Pancreas (tissue), 10 donors: ENCODE measurements at regions not wholly inside any gene's neighbourhood (a gene's known extent, or its start where the extent isn't known, plus 50 kb on each side); places are given as distances from the start of the nearest gene placed in this dataset.

Experiments used
- ATAC-seq, 4 donors: fragments of 200-7000 bp; cut with Tn5 transposase; one replicate each; pipeline versions ENCODE4 v1.8.0 to v1.9.1; 2020; ENCODE audit warnings: mild to moderate bottlenecking in 4 of 4, moderate library complexity in 4 of 4
- DNase-seq, 6 donors: peaks; one replicate each; pipeline ENCODE4 v3.0.0-alpha.2; 2020
- FAIRE-seq: peaks from 2 replicates; lab custom pipeline; 2012; peaks lifted over from hg19 to GRCh38; lab: Jason Lieb, UNC
- H3K27ac ChIP-seq, 4 donors: fragments of 200-600 bp; sonication (generic); 1 replicate in 3 of 4; 2 replicates in 1 of 4; pipeline versions ENCODE4 v1.5.0 to v1.8.0; 2020
- H3K27me3 ChIP-seq, 4 donors: fragments of 200-600 bp; one replicate each; pipeline ENCODE4 v1.8.0; 2021
- H3K36me3 ChIP-seq, 3 donors: fragments of 200-600 bp; sonication (generic) in 1 of 3; one replicate each; pipeline versions ENCODE4 v1.5.0 to v1.8.0; 2020 to 2021
- H3K4me1 ChIP-seq, 3 donors: fragments of 200-600 bp; one replicate each; pipeline ENCODE4 v1.8.0; 2021
- H3K4me3 ChIP-seq, 4 donors: fragments of 200-600 bp; sonication (generic) in 2 of 4; one replicate each; pipeline versions ENCODE4 v1.5.0 to v1.8.0; 2020 to 2021
- H3K9me3 ChIP-seq, 4 donors: fragments of 200-600 bp; one replicate each; pipeline ENCODE4 v1.8.0; 2021
- WGBS, 2 donors: extraction: QIAGEN DNeasy Blood & Tissue Kit; methylation state at CpG; one replicate each; pipeline ENCODE4 v1.1.7; 2013; 5-methylcytosine and 5-hydroxymethylcytosine counted together
- intact Hi-C, 3 donors: fragments of 100-400 bp; cut with DNase I; formaldehyde crosslinking; loops; one replicate each; pipeline versions ENCODE4 v1.11.1 to v1.14.2; 2022
- TF ChIP-seq, protein P1 (sequence below), 4 donors: fragments of 200-600 bp; sonication (generic) in 3 of 4; IDR thresholded peaks; one replicate each; pipeline versions ENCODE4 v1.5.0 to v1.8.0; 2021; ENCODE audit warnings: antibody characterized with exemption in 4 of 4
- donor health status: healthy with polysubstance abuse.
- donor health status: DM: no; HTN: no; CAD: no; lungs with moderate emphysema.
- donor health status: DM: no; HTN: no; CAD: no.
- donor health status: control.
- donor health status: control.
- donor health status: Bipolar disorder and iron deficiency.
- donor health status: DM: yes; HTN: yes; CAD: no.
- donor health status: DM: no; HTN: no; CAD: no.
- donor health status: DM: no; HTN: no; CAD: no.
- donor health status: DM: yes; HTN: yes; CAD: no.

DNA sequence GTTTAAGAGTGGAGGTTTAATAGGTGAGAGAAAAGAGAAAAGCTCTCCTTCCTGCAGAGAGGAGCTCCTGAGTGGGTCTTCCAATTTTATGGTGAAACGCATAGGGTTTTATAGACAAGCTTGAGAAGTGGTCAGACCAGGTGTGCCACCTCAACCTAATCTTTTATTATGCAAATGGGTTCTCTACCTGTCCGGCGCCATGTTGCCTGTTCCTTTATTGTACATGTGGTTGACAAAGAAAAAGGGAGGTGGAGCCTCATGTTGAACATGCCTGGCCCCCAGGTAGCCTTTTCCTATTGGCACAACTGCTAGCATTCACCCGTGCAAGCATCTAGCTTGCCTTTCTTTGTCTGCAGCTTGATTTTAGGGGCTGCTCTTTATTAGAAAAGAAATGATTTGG is 115.9 kb upstream of the F13A1 start:
- FAIRE-seq (no peak), DNase-seq (no peak), ATAC-seq (no peak)
- TF ChIP-seq, protein P1, sequence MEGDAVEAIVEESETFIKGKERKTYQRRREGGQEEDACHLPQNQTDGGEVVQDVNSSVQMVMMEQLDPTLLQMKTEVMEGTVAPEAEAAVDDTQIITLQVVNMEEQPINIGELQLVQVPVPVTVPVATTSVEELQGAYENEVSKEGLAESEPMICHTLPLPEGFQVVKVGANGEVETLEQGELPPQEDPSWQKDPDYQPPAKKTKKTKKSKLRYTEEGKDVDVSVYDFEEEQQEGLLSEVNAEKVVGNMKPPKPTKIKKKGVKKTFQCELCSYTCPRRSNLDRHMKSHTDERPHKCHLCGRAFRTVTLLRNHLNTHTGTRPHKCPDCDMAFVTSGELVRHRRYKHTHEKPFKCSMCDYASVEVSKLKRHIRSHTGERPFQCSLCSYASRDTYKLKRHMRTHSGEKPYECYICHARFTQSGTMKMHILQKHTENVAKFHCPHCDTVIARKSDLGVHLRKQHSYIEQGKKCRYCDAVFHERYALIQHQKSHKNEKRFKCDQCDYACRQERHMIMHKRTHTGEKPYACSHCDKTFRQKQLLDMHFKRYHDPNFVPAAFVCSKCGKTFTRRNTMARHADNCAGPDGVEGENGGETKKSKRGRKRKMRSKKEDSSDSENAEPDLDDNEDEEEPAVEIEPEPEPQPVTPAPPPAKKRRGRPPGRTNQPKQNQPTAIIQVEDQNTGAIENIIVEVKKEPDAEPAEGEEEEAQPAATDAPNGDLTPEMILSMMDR (IDR thresholded peaks at IDR 0.05), result no peak
- Histone ChIP-seq H3K9me3 (no peaks in the 10 kb centered on the region), H3K36me3 (no peaks in the 10 kb centered on the region), H3K4me1 (no peaks in the 10 kb centered on the region), H3K27ac (no peak overlapping the region), H3K4me3 (no peak overlapping the region), H3K27me3 (no peaks in the 10 kb centered on the region)
- 66 to 76% methylated on average over 4 of the region's 4 CpGs for WGBS, 2 donors
- intact Hi-C loops, result no loop called here

DNA sequence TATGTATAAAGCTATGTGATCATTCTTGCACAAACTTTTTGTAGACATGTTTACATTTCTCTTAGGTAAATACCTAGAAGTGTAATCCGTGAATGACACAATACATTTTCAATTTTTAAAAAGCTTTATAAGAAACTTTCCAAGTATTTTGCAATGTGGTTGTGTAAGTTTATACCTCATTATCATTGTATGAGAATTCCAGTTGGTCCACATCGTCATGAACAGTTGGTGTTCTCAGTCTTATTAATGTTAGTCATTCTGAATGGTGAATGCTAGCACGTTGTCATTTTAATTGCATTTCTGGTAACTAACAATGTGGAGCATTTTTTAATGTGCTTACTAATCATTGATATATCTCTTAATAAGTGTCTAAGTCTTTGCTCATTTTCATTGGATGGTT is 116.5 kb upstream of the F13A1 start:
- TF ChIP-seq, protein P1 (IDR thresholded peaks at IDR 0.05), result no peak
- no peak overlapping the region for H3K4me3 ChIP-seq
- intact Hi-C loops, result no loop called here
- ATAC-seq (no peak), FAIRE-seq (no peak), DNase-seq (no peak)
- H3K27me3 ChIP-seq, result no peaks in the 10 kb centered on the region
- H3K36me3 ChIP-seq, result no peaks in the 10 kb centered on the region
- WGBS, 2 donors, result 36 to 37% methylated on average over 3 of the region's 3 CpGs
- H3K4me1 ChIP-seq, result no peaks in the 10 kb centered on the region
- H3K9me3 ChIP-seq, result no peaks in the 10 kb centered on the region
- H3K27ac ChIP-seq, result no peak overlapping the region

- WGBS, 2 donors, result 69 to 78% methylated on average over 2 of the region's 2 CpGs
- intact Hi-C loops, result no loop called here
- no peaks in the 10 kb centered on the region for H3K4me1 ChIP-seq
These were observed 117.8 kb upstream of the F13A1 start for GRCh38 chr6:6438286-6438685.

GRCh38 chr6:6439778-6440177 is 119.3 kb upstream of the F13A1 start:
- H3K27ac ChIP-seq, result no peak overlapping the region
- FAIRE-seq (no peak), DNase-seq (no peak), ATAC-seq (no peak)
- H3K9me3 ChIP-seq, result no peaks in the 10 kb centered on the region
- H3K27me3 ChIP-seq, result no peaks in the 10 kb centered on the region
- WGBS, 2 donors, result 50 to 52% methylated on average over 1 of the region's 1 CpG
- TF ChIP-seq, protein P1 (IDR thresholded peaks at IDR 0.05), result no peak
- H3K4me1 ChIP-seq, result no peaks in the 10 kb centered on the region
- H3K36me3 ChIP-seq, result no peaks in the 10 kb centered on the region
- H3K4me3 ChIP-seq, result no peak overlapping the region
- intact Hi-C loops, result no loop called here

More at GRCh38 chr6:6438286-6438685, 117.8 kb upstream of the F13A1 start:
- TF ChIP-seq, protein P1 (IDR thresholded peaks at IDR 0.05), result no peak
- H3K27ac ChIP-seq, result no peak overlapping the region
- ATAC-seq (no peak), DNase-seq (no peak), FAIRE-seq (no peak)
- H3K4me3 ChIP-seq, result no peak overlapping the region
- H3K9me3 ChIP-seq, result no peaks in the 10 kb centered on the region
- no peaks in the 10 kb centered on the region for H3K27me3 ChIP-seq
- H3K36me3 ChIP-seq, result no peaks in the 10 kb centered on the region

DNA sequence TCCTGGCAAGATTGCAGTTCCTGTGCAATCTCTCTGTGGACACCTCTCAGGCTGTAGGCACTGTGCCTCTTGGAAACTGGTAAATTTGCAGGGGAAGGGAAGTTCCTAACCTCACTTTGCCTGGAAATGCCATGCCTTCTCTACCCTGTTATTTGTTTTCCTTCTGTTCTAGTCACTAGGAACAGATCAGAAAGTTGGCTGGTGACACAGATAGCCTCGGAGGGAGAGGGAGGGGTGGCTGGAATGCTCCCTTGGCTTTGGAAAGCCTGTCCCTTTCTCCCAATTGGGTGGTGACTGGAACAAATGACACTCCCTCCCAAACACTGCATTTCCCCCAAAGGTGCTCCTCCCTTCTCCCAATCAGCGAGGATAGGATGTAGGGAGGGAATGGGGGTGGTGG is 131.5 kb upstream of the F13A1 start:
- no peaks in the 10 kb centered on the region for H3K4me1 ChIP-seq
- H3K4me3 ChIP-seq, result no peak overlapping the region
- intact Hi-C loops, result no loop called here
- ATAC-seq (no peak), FAIRE-seq (no peak), DNase-seq (no peak)
- TF ChIP-seq, protein P1 (IDR thresholded peaks at IDR 0.05), result no peak
- no peaks in the 10 kb centered on the region for H3K27me3 ChIP-seq
- no peaks in the 10 kb centered on the region for H3K9me3 ChIP-seq
- no peaks in the 10 kb centered on the region for H3K36me3 ChIP-seq
- WGBS, 2 donors, result 0 to 17% methylated on average over 2 of the region's 2 CpGs
- no peak overlapping the region for H3K27ac ChIP-seq
